Adipocyte (in vitro differentiated cells): ENCODE measurements at regions not wholly inside any gene's neighbourhood (a gene's known extent, or its start where the extent isn't known, plus 50 kb on each side); places are given as distances from the start of the nearest gene placed in this dataset.

ENCODE experiments used
- DNase-seq: peaks from one replicate; pipeline ENCODE4 v3.0.0-alpha.2; 2015; ENCODE audit warnings: low read depth
- H3K27me3 ChIP-seq: replicated peaks from 2 replicates; pipeline ENCODE4 v1.7.0; 2013; ENCODE audit warnings: mild to moderate bottlenecking, low read length, moderate library complexity; ENCODE audit not compliant: control insufficient read depth, insufficient read depth
- H3K36me3 ChIP-seq: 2 replicates; pipeline ENCODE4 v1.7.0; 2013; ENCODE audit warnings: low read length, mild to moderate bottlenecking, moderate library complexity; ENCODE audit not compliant: control insufficient read depth, insufficient read depth, severe bottlenecking
- H3K4me1 ChIP-seq: 2 replicates; pipeline ENCODE4 v1.7.0; 2013; ENCODE audit warnings: mild to moderate bottlenecking, low read length, moderate library complexity; ENCODE audit not compliant: control insufficient read depth, insufficient read depth
- H3K4me3 ChIP-seq: 2 replicates; pipeline ENCODE4 v1.7.0; 2013; ENCODE audit warnings: mild to moderate bottlenecking, low read length, moderate library complexity
- H3K9ac ChIP-seq: 2 replicates; pipeline ENCODE4 v1.7.0; 2013; ENCODE audit warnings: mild to moderate bottlenecking, low read length, moderate library complexity
- H3K9me3 ChIP-seq: 2 replicates; pipeline ENCODE4 v1.7.0; 2013; ENCODE audit warnings: mild to moderate bottlenecking, low read length, moderate library complexity; ENCODE audit not compliant: control insufficient read depth

DNA sequence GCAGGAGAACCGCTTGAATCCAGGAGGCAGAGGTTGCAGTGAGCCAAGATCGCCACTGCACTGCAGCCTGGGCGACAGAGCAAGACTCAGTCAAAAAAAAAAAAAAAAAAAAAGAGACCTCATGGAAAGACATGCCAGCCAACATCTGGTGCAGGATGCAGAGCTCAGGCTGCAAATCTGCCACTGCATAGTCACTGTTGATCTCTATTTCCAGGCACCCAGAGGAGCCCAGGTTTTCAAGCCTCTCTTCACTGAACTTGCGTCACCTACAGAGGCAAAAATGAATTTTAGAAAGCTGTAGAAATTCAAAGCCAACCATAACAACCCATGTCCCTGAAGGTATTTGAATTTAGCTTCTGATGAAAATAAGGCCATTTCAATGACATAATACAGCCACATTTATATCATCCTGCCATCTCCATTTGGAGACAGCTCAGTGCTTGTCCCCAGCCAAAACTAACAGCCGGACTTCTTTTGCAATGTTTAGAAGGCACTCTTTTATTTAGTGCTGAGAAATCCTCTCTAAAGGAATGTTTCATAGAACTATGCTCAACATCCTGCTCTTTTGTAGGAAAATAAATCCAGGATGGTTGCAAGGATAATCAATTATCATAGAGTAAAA is 113.3 kb downstream of the SNX18 start:
- H3K4me1 ChIP-seq = peaks cover 19% of the 10 kb centered on the region
- DNase-seq = peak; percentile 71
- no peak overlapping the region for H3K4me3 ChIP-seq
- no peaks in the 10 kb centered on the region for H3K36me3 ChIP-seq
- no peak overlapping the region for H3K9ac ChIP-seq
- H3K9me3 ChIP-seq = no peaks in the 10 kb centered on the region
- no peaks in the 10 kb centered on the region for H3K27me3 ChIP-seq

DNA sequence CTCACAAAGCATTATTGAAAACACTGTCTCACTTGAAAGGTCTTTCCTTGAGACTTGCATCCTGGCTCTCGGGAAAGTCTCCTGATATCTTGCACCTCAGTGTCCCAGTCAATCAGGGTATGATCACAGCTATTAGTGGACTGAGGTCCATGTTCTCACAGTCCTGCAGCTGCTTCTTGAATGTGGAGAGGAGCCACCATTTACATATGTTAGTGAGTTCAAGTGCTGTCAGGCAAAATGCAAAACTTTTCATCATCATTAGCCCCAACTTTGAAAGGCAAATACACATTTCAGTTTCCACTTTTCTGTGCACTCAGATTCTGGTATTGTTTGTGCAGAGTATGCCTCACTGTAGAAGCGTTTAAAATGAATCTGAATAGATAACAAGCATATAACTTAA is 111.6 kb downstream of the SNX18 start:
- Histone ChIP-seq H3K27me3 (no peaks in the 10 kb centered on the region), H3K9me3 (no peaks in the 10 kb centered on the region), H3K9ac (no peak overlapping the region), H3K4me3 (no peak overlapping the region), H3K4me1 (peaks cover 34% of the 10 kb centered on the region), H3K36me3 (no peaks in the 10 kb centered on the region)
- DNase-seq = no peak

DNA sequence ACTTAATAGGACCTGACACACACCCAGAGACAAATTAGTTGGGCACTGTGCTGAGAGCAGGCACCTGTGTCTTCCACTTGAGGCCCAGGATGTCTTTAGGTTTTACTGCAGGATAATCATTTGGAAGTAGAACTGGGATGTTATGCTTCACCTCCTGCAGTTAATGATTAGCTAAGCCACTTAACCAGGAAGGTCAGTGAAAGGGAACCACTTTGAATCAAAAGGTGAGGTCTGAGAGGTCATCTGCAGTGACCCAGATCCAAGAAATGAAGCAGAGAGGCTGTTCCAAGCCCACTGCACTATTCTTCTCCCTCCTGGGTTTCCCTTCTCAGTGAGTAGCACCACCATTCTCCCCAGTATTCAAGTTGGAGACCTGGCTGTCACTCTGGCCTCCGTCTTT is 110.5 kb downstream of the SNX18 start:
- Histone ChIP-seq H3K9me3 (no peaks in the 10 kb centered on the region), H3K27me3 (no peaks in the 10 kb centered on the region), H3K4me3 (no peak overlapping the region), H3K9ac (no peak overlapping the region), H3K36me3 (no peaks in the 10 kb centered on the region), H3K4me1 (peaks cover 35% of the 10 kb centered on the region)
- DNase-seq = no peak

DNA sequence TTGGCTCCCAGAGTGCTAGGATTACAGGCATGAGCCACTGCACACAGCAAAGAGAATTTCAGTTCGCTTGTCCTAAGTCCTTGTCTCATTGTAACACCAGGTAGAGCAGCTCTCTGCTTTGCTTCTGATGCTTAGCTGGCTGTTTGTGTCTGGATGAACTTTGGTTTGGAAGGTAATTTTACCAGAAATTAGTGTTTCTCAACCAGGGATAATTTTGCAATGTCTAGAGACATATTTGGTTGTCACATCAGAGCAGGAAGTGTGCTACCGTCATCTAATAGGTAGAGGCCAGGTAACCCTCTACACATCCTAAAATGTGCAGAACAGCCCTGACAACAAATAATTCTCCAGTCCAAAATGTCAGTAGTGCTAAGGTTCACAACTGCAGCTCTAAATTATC is 108.8 kb downstream of the SNX18 start:
- H3K9me3 ChIP-seq = no peaks in the 10 kb centered on the region
- no peaks in the 10 kb centered on the region for H3K27me3 ChIP-seq
- no peaks in the 10 kb centered on the region for H3K36me3 ChIP-seq
- peaks cover 22% of the 10 kb centered on the region for H3K4me1 ChIP-seq
- H3K4me3 ChIP-seq = no peak overlapping the region
- no peak for DNase-seq
- no peak overlapping the region for H3K9ac ChIP-seq

DNA sequence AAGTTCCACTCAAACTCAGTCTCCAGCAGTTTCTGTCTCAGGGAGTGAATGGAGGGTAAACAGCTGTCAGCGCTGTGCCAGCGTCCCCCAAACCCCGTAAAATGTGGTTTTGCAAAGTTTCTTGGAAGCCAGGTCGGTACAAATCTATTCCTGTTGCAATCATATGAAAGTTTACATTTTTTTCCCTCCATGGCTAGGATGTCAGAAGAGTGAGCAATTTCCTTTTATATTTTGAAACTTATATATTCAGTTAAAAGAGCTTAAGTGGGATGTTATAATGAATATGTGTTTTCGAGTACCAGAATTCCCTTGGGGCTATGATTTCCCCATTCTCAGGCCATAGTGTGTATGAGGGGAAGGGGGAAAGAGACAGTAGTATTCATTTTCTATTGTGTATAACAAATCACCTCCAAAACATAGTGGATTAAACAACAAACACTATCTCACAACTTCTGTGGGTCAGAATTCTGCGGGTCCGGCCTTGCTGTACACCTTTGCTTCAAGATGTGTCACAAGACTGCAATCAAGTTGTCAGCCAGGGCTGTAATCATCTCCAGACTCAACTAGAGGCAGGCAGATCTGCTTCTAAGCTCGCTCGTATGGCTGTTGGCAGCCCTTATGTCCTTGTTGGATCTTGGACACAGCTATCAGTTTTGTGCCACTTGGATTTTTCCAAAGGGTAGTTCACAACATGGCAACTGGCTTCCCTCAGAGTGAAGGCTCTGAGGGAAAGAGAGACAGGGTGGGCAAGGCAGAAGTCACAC is 107.4 kb downstream of the SNX18 start:
- H3K4me3 ChIP-seq = no peak overlapping the region
- peak; percentile 89 for DNase-seq

DNA sequence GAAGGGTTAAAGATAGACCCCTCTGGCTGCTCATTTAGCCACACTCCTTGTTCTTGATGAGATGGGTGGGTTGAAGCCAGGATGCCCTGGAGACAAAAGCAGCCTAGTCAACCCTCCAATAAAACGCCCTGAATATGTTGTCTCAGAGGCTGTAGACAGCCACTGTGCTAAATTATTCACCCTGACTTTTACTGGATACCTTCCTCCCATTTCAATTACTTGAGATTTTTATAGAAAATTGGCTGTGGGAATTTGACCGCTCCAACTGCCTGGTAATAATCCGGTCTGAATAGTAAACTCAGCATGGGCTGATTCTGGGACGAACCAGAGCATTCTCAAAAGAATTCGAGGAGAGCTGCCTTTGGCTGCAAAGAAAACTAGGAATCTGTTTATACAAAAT is 104.2 kb downstream of the SNX18 start:
- no peaks in the 10 kb centered on the region for H3K9me3 ChIP-seq
- DNase-seq = no peak
- peaks cover 23% of the 10 kb centered on the region for H3K4me1 ChIP-seq
- H3K4me3 ChIP-seq = no peak overlapping the region
- no peak overlapping the region for H3K9ac ChIP-seq
- H3K36me3 ChIP-seq = no peaks in the 10 kb centered on the region
- H3K27me3 ChIP-seq = no peaks in the 10 kb centered on the region

More for the DNA sequence above, 107.4 kb downstream of the SNX18 start:
- Histone ChIP-seq H3K9me3 (no peaks in the 10 kb centered on the region), H3K36me3 (no peaks in the 10 kb centered on the region), H3K9ac (no peak overlapping the region), H3K27me3 (no peaks in the 10 kb centered on the region), H3K4me1 (peaks cover 22% of the 10 kb centered on the region)

DNA sequence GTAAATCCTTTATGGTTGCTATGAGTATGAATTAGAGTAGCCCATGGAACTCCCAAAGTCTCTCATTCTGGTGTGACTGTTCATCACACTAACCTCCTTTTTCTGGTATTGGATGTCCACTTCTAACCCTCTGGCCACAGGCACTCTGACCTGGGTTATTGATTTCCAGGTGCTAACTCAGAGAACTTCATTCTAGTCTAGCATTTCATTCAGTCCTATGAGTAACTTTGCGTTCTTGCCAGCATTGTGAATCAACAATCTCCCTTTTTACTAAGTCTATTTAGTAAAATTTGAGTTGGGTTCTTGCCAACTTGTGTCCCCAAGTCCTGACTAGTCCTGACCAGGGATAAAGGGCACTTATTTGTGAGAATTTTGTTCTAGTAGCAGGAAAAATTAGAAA is 103.5 kb downstream of the SNX18 start:
- Histone ChIP-seq H3K9ac (no peak overlapping the region), H3K27me3 (no peaks in the 10 kb centered on the region), H3K36me3 (no peaks in the 10 kb centered on the region), H3K4me1 (peaks cover 27% of the 10 kb centered on the region), H3K9me3 (no peaks in the 10 kb centered on the region), H3K4me3 (no peak overlapping the region)
- no peak for DNase-seq

DNA sequence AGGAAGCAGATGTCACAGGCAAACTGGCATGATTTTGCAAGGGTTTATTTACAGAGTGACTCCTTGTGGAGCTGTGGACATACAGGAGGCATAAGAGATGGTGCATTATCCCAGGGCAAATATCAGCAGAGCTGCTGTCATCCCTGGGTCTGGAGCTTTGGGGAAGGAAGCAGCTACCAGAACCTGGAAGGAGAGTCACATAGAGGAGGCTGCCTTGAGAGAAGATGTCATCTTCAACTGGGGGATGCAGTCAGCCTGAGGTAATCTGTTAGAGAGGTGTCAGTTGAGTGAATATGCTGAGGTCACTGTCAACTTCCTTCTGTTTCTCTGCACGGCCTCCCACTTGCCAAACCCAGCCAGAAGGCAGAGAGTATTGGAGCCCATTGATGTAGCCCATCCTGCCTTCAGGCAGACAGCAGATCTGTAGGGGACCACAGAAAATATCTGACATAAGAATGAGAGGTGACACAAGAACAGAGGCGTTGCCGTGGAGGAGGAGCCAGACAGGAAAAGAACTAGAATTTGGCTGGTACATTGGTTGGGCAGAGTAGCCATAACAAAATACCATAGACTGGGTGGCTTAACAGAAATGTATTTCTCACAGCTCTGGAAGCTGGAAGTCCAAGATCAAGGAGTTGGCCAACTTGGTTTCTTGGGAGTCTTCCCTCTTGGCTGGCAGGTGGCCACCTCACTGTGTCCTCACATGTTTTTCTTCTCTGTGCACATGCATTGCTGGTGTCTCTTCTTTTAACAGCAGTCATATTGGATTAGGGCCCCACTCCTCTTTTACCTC is 102.8 kb downstream of the SNX18 start:
- H3K27me3 ChIP-seq = no peaks in the 10 kb centered on the region
- H3K9ac ChIP-seq = no peak overlapping the region
- H3K4me3 ChIP-seq = no peak overlapping the region
- DNase-seq = no peak
- H3K4me1 ChIP-seq = peaks cover 30% of the 10 kb centered on the region
- H3K36me3 ChIP-seq = no peaks in the 10 kb centered on the region
- H3K9me3 ChIP-seq = no peaks in the 10 kb centered on the region

DNA sequence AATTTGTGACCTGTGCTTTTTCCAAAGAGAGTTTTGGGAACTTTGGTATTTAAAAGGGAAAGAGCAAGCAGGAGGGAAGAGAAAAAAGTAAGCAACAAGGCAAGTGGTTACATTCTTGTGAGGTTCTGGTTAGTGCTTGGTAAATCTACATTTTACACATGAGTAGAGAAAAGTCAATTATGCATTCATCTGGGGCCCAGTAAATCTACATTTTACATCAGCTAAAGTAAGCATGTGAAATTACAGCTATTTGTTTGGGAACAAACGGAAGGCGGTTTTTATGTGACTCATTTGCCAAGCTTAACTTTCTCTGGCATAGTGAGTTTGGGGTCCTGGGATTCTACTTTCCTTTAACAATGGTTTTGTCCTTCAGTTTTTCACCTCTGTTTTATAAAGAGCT is 102.2 kb downstream of the SNX18 start:
- no peaks in the 10 kb centered on the region for H3K27me3 ChIP-seq
- H3K4me3 ChIP-seq = no peak overlapping the region
- H3K36me3 ChIP-seq = no peaks in the 10 kb centered on the region
- no peaks in the 10 kb centered on the region for H3K9me3 ChIP-seq
- DNase-seq = peak; percentile 30
- no peak overlapping the region for H3K9ac ChIP-seq
- peaks cover 27% of the 10 kb centered on the region for H3K4me1 ChIP-seq

DNA sequence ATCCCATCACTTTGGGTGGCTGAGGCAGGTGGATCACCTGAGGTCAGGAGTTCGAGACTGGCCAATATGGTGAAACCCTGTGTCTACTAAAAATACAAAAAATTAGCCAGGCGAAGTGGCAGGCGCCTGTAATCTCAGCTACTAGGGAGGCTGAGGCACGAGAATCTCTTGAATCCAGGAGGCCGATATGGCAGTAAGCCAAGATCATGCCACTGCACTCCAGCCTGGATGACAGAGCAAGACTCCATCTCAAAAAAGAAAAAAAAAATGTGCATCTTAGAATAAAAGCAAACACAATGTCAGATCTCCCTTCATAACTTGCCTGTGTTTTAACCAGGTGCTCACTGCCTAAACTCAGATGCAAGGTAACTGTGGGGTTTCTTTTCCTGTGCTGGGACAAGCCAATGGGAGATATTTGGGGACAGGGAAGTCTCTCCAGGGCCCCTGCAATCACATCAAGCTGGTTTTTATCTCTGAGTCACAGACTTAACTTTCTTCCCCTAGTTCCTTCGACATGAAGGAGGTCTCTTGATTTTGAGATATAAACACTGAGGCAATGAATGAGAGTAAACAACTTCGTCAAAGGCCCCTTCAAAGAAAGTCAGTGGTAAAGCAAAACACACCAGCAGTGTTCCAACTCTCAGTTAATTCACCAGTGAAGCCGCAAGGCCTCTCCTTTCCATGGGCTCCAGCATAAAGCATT is 99.1 kb downstream of the SNX18 start:
- no peak overlapping the region for H3K4me3 ChIP-seq
- H3K4me1 ChIP-seq = peaks cover 20% of the 10 kb centered on the region
- no peaks in the 10 kb centered on the region for H3K9me3 ChIP-seq
- no peak overlapping the region for H3K9ac ChIP-seq
- DNase-seq = no peak
- H3K27me3 ChIP-seq = no peaks in the 10 kb centered on the region
- H3K36me3 ChIP-seq = no peaks in the 10 kb centered on the region

DNA sequence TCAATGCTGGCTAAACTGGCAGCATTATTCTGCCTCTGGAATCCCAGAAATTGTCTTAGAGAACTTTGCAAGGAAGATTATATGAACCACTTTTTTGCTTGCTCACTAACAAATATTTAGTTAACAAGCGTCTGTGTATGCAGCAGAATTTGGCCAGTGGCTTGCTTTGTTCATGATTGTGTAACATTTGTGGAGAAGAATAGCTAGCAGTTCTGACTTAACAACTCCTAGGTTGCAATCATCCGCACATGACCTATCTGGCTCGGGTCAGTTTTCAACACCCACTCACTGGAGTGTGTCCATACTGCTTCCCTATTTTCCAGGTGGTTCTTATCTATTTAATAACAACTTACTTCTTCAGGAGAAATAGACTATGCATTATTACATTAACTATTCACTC is 98.5 kb downstream of the SNX18 start:
- DNase-seq = peak; percentile 88
- H3K9ac ChIP-seq = no peak overlapping the region
- H3K27me3 ChIP-seq = no peaks in the 10 kb centered on the region
- peaks cover 20% of the 10 kb centered on the region for H3K4me1 ChIP-seq
- no peaks in the 10 kb centered on the region for H3K36me3 ChIP-seq
- H3K9me3 ChIP-seq = no peaks in the 10 kb centered on the region
- H3K4me3 ChIP-seq = no peak overlapping the region
